ENCODE measurements at regions not wholly inside any gene's neighbourhood (a gene's known extent, or its start where the extent isn't known, plus 50 kb on each side); places are given as distances from the start of the nearest gene placed in this dataset.

DNA sequence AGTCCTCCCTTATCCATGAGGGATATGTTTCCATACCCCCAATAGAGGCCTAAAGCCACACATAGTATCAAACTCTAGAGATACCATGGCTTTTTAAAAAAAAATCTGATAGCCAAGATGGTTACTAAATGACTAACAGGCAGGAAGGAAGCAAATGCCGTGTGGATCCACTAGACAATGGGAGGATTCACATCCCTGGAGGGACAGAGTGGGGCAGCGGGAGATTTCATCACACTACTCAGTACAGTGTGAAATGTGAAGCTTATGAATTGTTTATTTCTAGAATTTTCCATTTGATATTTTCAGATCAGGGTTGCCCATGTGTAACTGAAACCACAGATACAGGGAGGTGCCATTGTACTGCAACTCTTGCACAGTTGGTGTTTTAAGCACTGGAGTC is 826.6 kb downstream of the SQOR start:
- H3K23ac ChIP-seq (ENCODE audit: insufficient read length) = no peak overlapping the region
- H3K56ac ChIP-seq (replicated peaks; ENCODE audit: insufficient read length, low read depth, low read length) = no peak overlapping the region
- H3K79me2 ChIP-seq (ENCODE audit: control insufficient read depth in 1 of 2, insufficient read depth in 2 of 2, low read length in 2 of 2) = no peaks in the 10 kb centered on the region
- H3K18ac ChIP-seq (ENCODE audit: extremely low read depth, low read length) = no peak overlapping the region
- H3K4ac ChIP-seq (replicated peaks; ENCODE audit: insufficient read length, low read depth, low read length) = no peak overlapping the region
- H3K27ac ChIP-seq (ENCODE audit: low read depth, low read length) = no peak overlapping the region
- H3K27me3 ChIP-seq (replicated peaks in 1 of 4; ENCODE audit: control insufficient read depth in 3 of 4, extremely low read depth in 1 of 4, insufficient read depth in 3 of 4, low read length in 3 of 4) = no peaks in the 10 kb centered on the region
- H3K9ac ChIP-seq (replicated peaks in 1 of 4; ENCODE audit: extremely low read depth in 1 of 4, low read depth in 3 of 4, low read length in 3 of 4) = no peak overlapping the region
- POLR2A ChIA-PET (ENCODE audit: partially characterized antibody) = no interaction called here
- FAIRE-seq (no peak), DNase-seq (ENCODE audit: low read depth in 1 of 2, low spot score in 2 of 2) (no peak)
- H2BK12ac ChIP-seq (ENCODE audit: low read depth, low read length) = 0 out of 2 replicates have a peak overlapping the region, but pooled peaks have one; percentile 12
- H2BK120ac ChIP-seq (replicated peaks; ENCODE audit: low read depth, low read length) = peak overlapping the region; percentile 18
- no peaks in the 10 kb centered on the region for H4K20me1 ChIP-seq (replicated peaks in 1 of 2; ENCODE audit: control insufficient read depth in 1 of 2, insufficient read depth in 2 of 2, low read length in 2 of 2)
- no peaks in the 10 kb centered on the region for H3K36me3 ChIP-seq (ENCODE audit: control insufficient read depth in 2 of 4, insufficient read depth in 4 of 4, low read length in 3 of 4)
- peak overlapping the region; percentile 23; the same call in 1 of the 2 replicates for H2BK20ac ChIP-seq (ENCODE audit: low read length)
- no peaks in the 10 kb centered on the region for H3K23me2 ChIP-seq (ENCODE audit: low read depth, low read length)
- H3K4me3 ChIP-seq (ENCODE audit: extremely low read depth in 1 of 4, insufficient read depth in 2 of 4, low read depth in 3 of 4, low read length in 4 of 4) = no peak overlapping the region
- H2BK15ac ChIP-seq (ENCODE audit: low read length) = no peak overlapping the region
- no peak overlapping the region for H4K8ac ChIP-seq (ENCODE audit: extremely low read depth, insufficient read depth, low read length)
- no peaks in the 10 kb centered on the region for H3K9me3 ChIP-seq (ENCODE audit: insufficient read depth in 2 of 2, low read depth in 1 of 2, low read length in 1 of 2)
- no peak overlapping the region for H4K5ac ChIP-seq (ENCODE audit: insufficient read length, low read depth, low read length)
- CTCF ChIA-PET (ENCODE audit: partially characterized antibody) = no interaction called here
- H2BK5ac ChIP-seq (ENCODE audit: low read depth, low read length) = peak overlapping the region; percentile 27; the same call in 1 of the 2 replicates
- peaks cover 0 to 10% (median 2%) of the 10 kb centered on the region in 4 experiments; a peak in 2 of 7 replicates for H3K4me1 ChIP-seq (replicated peaks in 1 of 4; ENCODE audit: control insufficient read depth in 3 of 4, insufficient read depth in 4 of 4, low read length in 3 of 4)
- 89% methylated on average over 2 of the region's 2 CpGs; no CpG with 5 or more reads in 1 of the 2 experiments for WGBS, 2 experiments (ENCODE audit: extremely low coverage in 1 of 2, insufficient coverage in 1 of 2, insufficient read length in 1 of 2, insufficient replicate concordance in 2 of 2, low coverage in 1 of 2, low lambda C conversion rate in 2 of 2, missing lambda C conversion rate in 1 of 2)
- no peak overlapping the region for H3K4me2 ChIP-seq (ENCODE audit: insufficient read depth in 1 of 2, low read depth in 2 of 2, low read length in 2 of 2)
- no peak overlapping the region for H3K14ac ChIP-seq (ENCODE audit: insufficient read length)
- no peak overlapping the region; the same call in 1 of the 2 replicates for H2AK5ac ChIP-seq (ENCODE audit: low read depth, low read length)
- H3K79me1 ChIP-seq (ENCODE audit: low read depth, low read length) = no peaks in the 10 kb centered on the region
- no peak overlapping the region for H4K91ac ChIP-seq (replicated peaks; ENCODE audit: insufficient read length, low read length)
- peak overlapping the region; percentile 49; the same call in 1 of the 2 replicates for H2AFZ ChIP-seq (ENCODE audit: low read length)
- TF ChIP-seq TAF7 (optimal IDR thresholded peaks at IDR 0.05; ENCODE audit: borderline replicate concordance, low read depth, low read length) (no peak), SIRT6 (IDR thresholded peaks at IDR 0.05; ENCODE audit: low read length) (no peak), GABPA (IDR thresholded peaks at IDR 0.05; ENCODE audit: borderline replicate concordance, insufficient read depth, low read length) (no peak), NRF1 (IDR thresholded peaks at IDR 0.05; ENCODE audit: low read depth, low read length) (no peak), YY1 (IDR thresholded peaks at IDR 0.05; ENCODE audit: low read depth, low read length) (no peak), EZH2 (IDR thresholded peaks at IDR 0.05; ENCODE audit: low read depth, low read length, severe bottlenecking) (no peak), CBX8 (IDR thresholded peaks at IDR 0.05; ENCODE audit: borderline replicate concordance, low read depth, low read length) (no peak)
- TF ChIP-seq, protein P1, sequence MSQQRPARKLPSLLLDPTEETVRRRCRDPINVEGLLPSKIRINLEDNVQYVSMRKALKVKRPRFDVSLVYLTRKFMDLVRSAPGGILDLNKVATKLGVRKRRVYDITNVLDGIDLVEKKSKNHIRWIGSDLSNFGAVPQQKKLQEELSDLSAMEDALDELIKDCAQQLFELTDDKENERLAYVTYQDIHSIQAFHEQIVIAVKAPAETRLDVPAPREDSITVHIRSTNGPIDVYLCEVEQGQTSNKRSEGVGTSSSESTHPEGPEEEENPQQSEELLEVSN (IDR thresholded peaks at IDR 0.05) = no peak
- TF ChIP-seq, protein P2, sequence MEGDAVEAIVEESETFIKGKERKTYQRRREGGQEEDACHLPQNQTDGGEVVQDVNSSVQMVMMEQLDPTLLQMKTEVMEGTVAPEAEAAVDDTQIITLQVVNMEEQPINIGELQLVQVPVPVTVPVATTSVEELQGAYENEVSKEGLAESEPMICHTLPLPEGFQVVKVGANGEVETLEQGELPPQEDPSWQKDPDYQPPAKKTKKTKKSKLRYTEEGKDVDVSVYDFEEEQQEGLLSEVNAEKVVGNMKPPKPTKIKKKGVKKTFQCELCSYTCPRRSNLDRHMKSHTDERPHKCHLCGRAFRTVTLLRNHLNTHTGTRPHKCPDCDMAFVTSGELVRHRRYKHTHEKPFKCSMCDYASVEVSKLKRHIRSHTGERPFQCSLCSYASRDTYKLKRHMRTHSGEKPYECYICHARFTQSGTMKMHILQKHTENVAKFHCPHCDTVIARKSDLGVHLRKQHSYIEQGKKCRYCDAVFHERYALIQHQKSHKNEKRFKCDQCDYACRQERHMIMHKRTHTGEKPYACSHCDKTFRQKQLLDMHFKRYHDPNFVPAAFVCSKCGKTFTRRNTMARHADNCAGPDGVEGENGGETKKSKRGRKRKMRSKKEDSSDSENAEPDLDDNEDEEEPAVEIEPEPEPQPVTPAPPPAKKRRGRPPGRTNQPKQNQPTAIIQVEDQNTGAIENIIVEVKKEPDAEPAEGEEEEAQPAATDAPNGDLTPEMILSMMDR (IDR thresholded peaks at IDR 0.05; ENCODE audit: control extremely low read depth in 1 of 3, insufficient read depth in 1 of 3, low read depth in 1 of 3, low read length in 3 of 3) = no peak
- TF ChIP-seq, protein P3, sequence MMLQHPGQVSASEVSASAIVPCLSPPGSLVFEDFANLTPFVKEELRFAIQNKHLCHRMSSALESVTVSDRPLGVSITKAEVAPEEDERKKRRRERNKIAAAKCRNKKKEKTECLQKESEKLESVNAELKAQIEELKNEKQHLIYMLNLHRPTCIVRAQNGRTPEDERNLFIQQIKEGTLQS (IDR thresholded peaks at IDR 0.05; ENCODE audit: insufficient read depth, low read depth, low read length) = no peak

All from H1 (cell line).